ENCODE measurements at regions not wholly inside any gene's neighbourhood (a gene's known extent, or its start where the extent isn't known, plus 50 kb on each side); places are given as distances from the start of the nearest gene placed in this dataset.

- no peak for FAIRE-seq
- TF ChIP-seq POLR2AphosphoS5 (IDR thresholded peaks at IDR 0.05; ENCODE audit: low read depth, low read length) (no peak), TAF1 (IDR thresholded peaks at IDR 0.05; ENCODE audit: borderline replicate concordance, low read depth, low read length) (no peak), POLR2A (IDR thresholded peaks at IDR 0.05; ENCODE audit: low read depth, low read length) (no peak)
- no peak for DNase-seq (ENCODE audit: insufficient read length)
These were observed 184.9 kb downstream of the DUSP10 start for GRCh38 chr1:221557013-221557412.

DNA sequence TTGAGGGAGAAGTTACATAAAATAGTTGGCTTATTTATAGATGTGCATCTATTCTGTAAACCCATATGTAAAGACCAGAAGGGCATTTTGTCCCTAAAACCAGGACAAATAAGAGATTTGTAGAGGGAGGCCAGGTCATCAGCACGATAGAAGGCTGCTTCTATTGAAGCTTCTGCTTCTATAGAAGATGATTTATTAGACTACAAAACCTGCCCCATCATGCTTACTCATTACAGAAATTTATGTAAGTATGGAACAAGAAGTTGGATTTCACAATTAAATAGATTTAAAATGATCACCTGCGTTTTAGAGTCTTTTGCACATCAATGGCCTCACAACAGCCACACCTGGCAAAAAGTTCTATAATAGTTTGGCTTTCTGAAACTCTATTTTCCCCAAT is 183.5 kb downstream of the DUSP10 start:
- no peak for FAIRE-seq
- DNase-seq (ENCODE audit: insufficient read length): no peak
- TF ChIP-seq POLR2A (IDR thresholded peaks at IDR 0.05; ENCODE audit: low read depth, low read length): no peak

DNA sequence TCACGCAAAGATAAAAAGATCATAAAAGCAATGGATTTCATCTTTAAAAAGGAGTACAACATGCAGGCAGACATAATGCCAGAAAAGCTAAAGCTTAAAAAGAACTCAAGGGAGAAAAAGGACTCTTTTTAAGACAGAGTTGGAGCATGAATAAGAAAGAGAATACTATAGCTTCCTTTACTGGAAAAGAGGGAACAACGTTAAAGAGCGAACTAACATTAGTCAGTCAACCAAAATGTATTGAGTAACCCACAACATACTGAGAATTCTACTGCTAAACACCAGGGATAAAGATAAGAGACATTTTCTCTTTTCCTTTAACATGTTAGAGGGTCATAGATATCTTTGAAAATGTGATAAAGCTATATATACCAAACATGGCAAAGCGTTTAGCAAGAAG is 182.0 kb downstream of the DUSP10 start:
- no peak for DNase-seq (ENCODE audit: insufficient read length)
- TF ChIP-seq TAF1 (IDR thresholded peaks at IDR 0.05; ENCODE audit: borderline replicate concordance, low read depth, low read length): no peak
- no peak for FAIRE-seq

DNA sequence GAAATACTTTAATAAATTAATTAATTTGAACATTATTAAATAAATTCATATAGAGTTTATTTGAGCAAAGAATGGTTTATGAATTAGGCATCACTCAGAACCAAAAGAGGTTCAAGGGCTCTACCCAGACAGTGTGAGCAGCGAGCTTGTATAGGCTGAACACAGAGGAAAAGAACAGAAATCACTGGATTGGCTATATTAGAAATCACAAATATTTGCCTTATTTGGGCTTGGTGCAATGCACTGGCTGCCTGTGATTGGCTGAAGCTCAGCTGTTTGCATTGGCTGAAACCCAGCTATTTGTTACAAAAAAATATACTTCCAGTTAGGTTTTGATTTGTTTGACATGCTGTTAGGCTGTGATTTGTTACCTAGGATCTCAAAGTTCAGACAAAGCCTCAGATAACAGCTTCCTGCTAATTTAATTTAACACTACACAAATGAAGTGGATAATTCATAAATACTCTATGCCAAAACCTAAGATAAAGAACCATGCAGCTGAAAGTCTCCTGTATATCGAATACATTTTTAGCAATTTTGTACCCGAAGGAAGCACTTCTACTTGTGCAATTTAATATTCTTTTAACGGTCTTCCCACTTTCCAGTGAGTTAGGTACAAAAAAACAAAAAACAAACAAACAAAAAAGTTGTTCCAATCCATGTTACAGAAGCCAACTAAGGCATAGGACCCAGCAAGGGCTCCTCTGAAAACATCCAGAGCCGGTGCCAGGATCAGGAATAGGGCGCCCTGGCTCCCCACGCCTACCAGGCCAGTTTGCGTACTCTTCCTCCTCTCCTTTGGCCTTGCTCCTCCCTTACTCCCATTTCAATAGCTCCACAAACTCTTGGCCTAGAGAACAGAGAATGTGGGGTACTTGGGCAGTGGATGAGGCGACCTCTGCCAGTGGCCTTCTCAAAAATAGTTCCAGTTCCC is 179.1 kb downstream of the DUSP10 start:
- DNase-seq (ENCODE audit: insufficient read length) (no peak), FAIRE-seq (no peak)
- TF ChIP-seq POLR2AphosphoS5 (IDR thresholded peaks at IDR 0.05; ENCODE audit: low read depth, low read length): no peak
- no peak for TF ChIP-seq POLR2A (IDR thresholded peaks at IDR 0.05; ENCODE audit: low read depth, low read length)
- no peak for TF ChIP-seq TAF1 (IDR thresholded peaks at IDR 0.05; ENCODE audit: borderline replicate concordance, low read depth, low read length)

DNA sequence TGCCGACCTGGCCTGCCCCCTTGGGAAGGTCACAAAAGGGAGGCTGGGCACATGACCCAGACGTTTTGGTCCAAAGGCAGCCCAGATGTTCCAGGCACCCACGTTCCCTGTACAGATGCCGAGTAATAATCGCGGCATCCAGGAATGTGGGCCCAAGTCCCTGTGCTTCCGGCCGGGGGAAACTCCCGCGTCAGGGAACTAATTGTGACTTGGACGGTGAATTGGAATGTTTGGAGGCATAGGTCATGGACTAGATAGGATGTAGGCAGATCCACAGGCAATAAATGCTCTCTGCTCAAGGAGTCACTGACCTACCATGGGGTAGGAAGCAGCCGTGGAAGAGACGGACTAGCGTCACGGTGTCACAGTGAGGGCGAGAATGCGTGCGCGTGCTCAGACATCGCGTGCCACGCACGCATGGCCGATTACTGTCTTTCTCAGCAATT is 178.4 kb downstream of the DUSP10 start:
- no peak for FAIRE-seq
- no peak for DNase-seq (ENCODE audit: insufficient read length)
- no peak for TF ChIP-seq POLR2A (IDR thresholded peaks at IDR 0.05; ENCODE audit: low read depth, low read length)
- no peak for TF ChIP-seq TAF1 (IDR thresholded peaks at IDR 0.05; ENCODE audit: borderline replicate concordance, low read depth, low read length)
- TF ChIP-seq POLR2AphosphoS5 (IDR thresholded peaks at IDR 0.05; ENCODE audit: low read depth, low read length): no peak

DNA sequence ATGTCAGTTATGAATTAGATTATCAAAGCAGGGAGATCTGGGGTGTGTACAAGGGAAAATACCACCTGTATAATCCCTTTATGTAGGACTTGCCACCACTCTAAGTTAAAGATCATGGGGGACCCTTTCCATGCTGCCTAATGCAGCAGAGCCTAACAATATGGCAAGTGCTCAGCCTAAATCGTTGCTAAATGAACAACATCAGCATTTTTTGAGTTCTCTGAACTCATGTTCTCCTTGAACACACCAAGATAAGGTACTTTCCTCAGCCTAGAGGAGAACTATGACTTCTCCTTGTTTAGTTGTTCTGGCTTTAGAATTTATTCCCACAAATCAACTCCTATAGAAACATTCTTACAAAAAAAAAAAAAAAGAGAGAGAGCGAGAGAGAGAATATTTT is 177.0 kb downstream of the DUSP10 start:
- DNase-seq (ENCODE audit: insufficient read length): no peak
- TF ChIP-seq TAF1 (IDR thresholded peaks at IDR 0.05; ENCODE audit: borderline replicate concordance, low read depth, low read length) (no peak), POLR2A (IDR thresholded peaks at IDR 0.05; ENCODE audit: low read depth, low read length) (no peak), POLR2AphosphoS5 (IDR thresholded peaks at IDR 0.05; ENCODE audit: low read depth, low read length) (no peak)
- FAIRE-seq: no peak

DNA sequence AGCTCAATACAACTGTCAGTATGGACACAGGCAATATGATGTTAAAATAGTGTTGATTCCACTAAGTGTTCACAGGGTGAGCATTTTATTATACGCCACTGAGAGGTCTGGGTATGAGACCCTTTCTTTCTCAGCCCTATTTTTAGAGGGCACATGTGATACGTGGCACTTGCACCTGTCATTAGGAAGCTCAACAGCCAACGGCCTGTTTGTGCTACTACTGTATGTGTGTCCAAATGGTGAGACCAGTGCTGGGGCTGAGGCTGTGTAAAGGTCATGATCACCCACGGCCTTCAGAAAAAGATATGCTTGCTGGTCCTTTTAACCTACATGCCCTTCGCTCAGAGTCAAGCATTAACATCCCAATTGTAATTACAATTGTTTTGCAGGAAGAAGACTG is 176.2 kb downstream of the DUSP10 start:
- DNase-seq (ENCODE audit: insufficient read length): no peak
- FAIRE-seq: no peak

GRCh38 chr1:221567859-221568507 is 173.9 kb downstream of the DUSP10 start:
- DNase-seq (ENCODE audit: insufficient read length) (no peak), FAIRE-seq (no peak)
- no peak for TF ChIP-seq POLR2A (IDR thresholded peaks at IDR 0.05; ENCODE audit: low read depth, low read length)
- TF ChIP-seq POLR2AphosphoS5 (IDR thresholded peaks at IDR 0.05; ENCODE audit: low read depth, low read length): no peak
- no peak for TF ChIP-seq TAF1 (IDR thresholded peaks at IDR 0.05; ENCODE audit: borderline replicate concordance, low read depth, low read length)

More for the DNA sequence above, 176.2 kb downstream of the DUSP10 start:
- no peak for TF ChIP-seq TAF1 (IDR thresholded peaks at IDR 0.05; ENCODE audit: borderline replicate concordance, low read depth, low read length)

GRCh38 chr1:221573756-221574155 is 168.1 kb downstream of the DUSP10 start:
- DNase-seq (ENCODE audit: insufficient read length): no peak
- no peak for FAIRE-seq
- TF ChIP-seq TAF1 (IDR thresholded peaks at IDR 0.05; ENCODE audit: borderline replicate concordance, low read depth, low read length): no peak
- no peak for TF ChIP-seq POLR2AphosphoS5 (IDR thresholded peaks at IDR 0.05; ENCODE audit: low read depth, low read length)
- no peak for TF ChIP-seq POLR2A (IDR thresholded peaks at IDR 0.05; ENCODE audit: low read depth, low read length)

GRCh38 chr1:221574529-221574928 is 167.4 kb downstream of the DUSP10 start:
- FAIRE-seq (no peak), DNase-seq (ENCODE audit: insufficient read length) (no peak)
- TF ChIP-seq TAF1 (IDR thresholded peaks at IDR 0.05; ENCODE audit: borderline replicate concordance, low read depth, low read length) (no peak), POLR2A (IDR thresholded peaks at IDR 0.05; ENCODE audit: low read depth, low read length) (no peak), POLR2AphosphoS5 (IDR thresholded peaks at IDR 0.05; ENCODE audit: low read depth, low read length) (no peak)

- DNase-seq (ENCODE audit: insufficient read length) (no peak), FAIRE-seq (no peak)
- TF ChIP-seq POLR2AphosphoS5 (IDR thresholded peaks at IDR 0.05; ENCODE audit: low read depth, low read length) (no peak), POLR2A (IDR thresholded peaks at IDR 0.05; ENCODE audit: low read depth, low read length) (no peak), TAF1 (IDR thresholded peaks at IDR 0.05; ENCODE audit: borderline replicate concordance, low read depth, low read length) (no peak)
These were observed 166.3 kb downstream of the DUSP10 start for GRCh38 chr1:221575605-221576004.

DNA sequence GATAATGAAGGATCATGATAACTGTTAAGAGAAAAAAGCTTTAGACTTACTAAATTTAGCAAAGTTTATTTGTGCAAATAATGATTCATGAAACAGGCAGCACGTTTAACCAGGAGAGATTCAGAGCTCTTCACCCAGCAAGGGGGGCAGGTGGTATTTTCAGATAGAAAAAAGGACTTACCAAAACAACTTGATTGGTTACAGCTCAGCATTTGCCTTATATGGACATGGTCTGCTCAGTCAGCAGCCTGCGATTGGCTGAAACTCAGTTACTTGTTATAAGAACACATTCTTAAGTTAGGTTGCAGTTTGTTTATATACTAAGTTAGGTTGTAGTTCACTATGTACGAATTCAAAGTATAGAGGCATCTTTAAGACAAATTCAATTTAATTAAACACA is 165.6 kb downstream of the DUSP10 start:
- TF ChIP-seq POLR2AphosphoS5 (IDR thresholded peaks at IDR 0.05; ENCODE audit: low read depth, low read length): no peak
- TF ChIP-seq TAF1 (IDR thresholded peaks at IDR 0.05; ENCODE audit: borderline replicate concordance, low read depth, low read length): no peak
- no peak for TF ChIP-seq POLR2A (IDR thresholded peaks at IDR 0.05; ENCODE audit: low read depth, low read length)
- DNase-seq (ENCODE audit: insufficient read length): no peak
- no peak for FAIRE-seq
